SU-DHL-6 (cell line): ENCODE measurements at regions not wholly inside any gene's neighbourhood (a gene's known extent, or its start where the extent isn't known, plus 50 kb on each side); places are given as distances from the start of the nearest gene placed in this dataset.

ENCODE experiments used
- H2AFZ ChIP-seq: fragments of 200-600 bp; sonication (generic); 2 replicates; pipeline ENCODE4 v1.6.1; 2014; ENCODE audit warnings: low read depth, mild to moderate bottlenecking, moderate library complexity, mixed read lengths, antibody characterized with exemption, low read length; ENCODE audit not compliant: severe bottlenecking
- H3F3A ChIP-seq: fragments of 200-600 bp; shearing (Covaris generic); 2 replicates; pipeline ENCODE4 v1.6.0; 2016; ENCODE audit warnings: antibody characterized with exemption, mild to moderate bottlenecking; ENCODE audit not compliant: insufficient read depth
- H3K27ac ChIP-seq: fragments of 200-600 bp; sonication (generic); 2 replicates; pipeline ENCODE4 v1.5.1; 2016; ENCODE audit warnings: low read depth, mild to moderate bottlenecking, low read length, moderate library complexity, mixed read lengths
- H3K27me3 ChIP-seq: fragments of 200-600 bp; sonication (generic), shearing (Covaris generic); 2 replicates; pipeline ENCODE4 v1.6.0; 2014; ENCODE audit warnings: mild to moderate bottlenecking, low read length
- H3K36me3 ChIP-seq: fragments of 200-600 bp; sonication (generic); 2 replicates; pipeline ENCODE4 v1.6.1; 2014; ENCODE audit warnings: mild to moderate bottlenecking, low read length, mixed read lengths
- H3K4me2 ChIP-seq: fragments of 300-600, 200-600 bp; shearing (Covaris generic), sonication (generic); 2 replicates; pipeline ENCODE4 v1.6.0; 2014; ENCODE audit warnings: low read length, low read depth, mild to moderate bottlenecking; ENCODE audit not compliant: poor library complexity, severe bottlenecking
- H3K4me3 ChIP-seq: fragments of 200-600 bp; sonication (generic); 2 replicates; pipeline ENCODE4 v1.5.1; 2014; ENCODE audit warnings: antibody characterized with exemption, low read length, mild to moderate bottlenecking, mixed read lengths; ENCODE audit not compliant: insufficient read depth, poor library complexity, severe bottlenecking
- H3K79me2 ChIP-seq: fragments of 200-600 bp; sonication (generic); 2 replicates; pipeline ENCODE4 v1.6.1; 2014; ENCODE audit warnings: mild to moderate bottlenecking, low read length, moderate library complexity; ENCODE audit not compliant: insufficient read depth
- H3K9ac ChIP-seq: fragments of 200-600 bp; sonication (generic); 2 replicates; pipeline ENCODE4 v1.7.0; 2014; ENCODE audit warnings: mild to moderate bottlenecking, low read length
- H3K9me2 ChIP-seq: fragments of 200-600 bp; sonication (generic); replicated peaks from 2 replicates; pipeline ENCODE4 v1.6.1; 2014; ENCODE audit warnings: low read length; ENCODE audit not compliant: insufficient read depth
- H3K9me3 ChIP-seq: fragments of 200-600 bp; sonication (generic); 2 replicates; pipeline ENCODE4 v1.6.1; 2014; ENCODE audit warnings: low read length, mixed read lengths; ENCODE audit not compliant: insufficient read depth
- H4K20me1 ChIP-seq: fragments of 200-600 bp; sonication (generic); 2 replicates; pipeline ENCODE4 v1.6.1; 2014; ENCODE audit warnings: low read depth, mild to moderate bottlenecking, antibody characterized with exemption, low read length, moderate library complexity, mixed read lengths
- CTCF ChIP-seq: fragments of 200-600 bp; sonication (generic); IDR thresholded peaks from one replicate; pipeline ENCODE4 v1.5.1; 2017; ENCODE audit warnings: antibody characterized with exemption, mild to moderate bottlenecking, low read length, moderate library complexity; ENCODE audit not compliant: insufficient read depth, poor library complexity, severe bottlenecking
- EZH2phosphoT487 ChIP-seq: fragments of 200-600 bp; sonication (generic), shearing (Covaris generic); conservative IDR thresholded peaks from 2 replicates; pipeline ENCODE4 v1.6.1; 2018; ENCODE audit warnings: mild to moderate bottlenecking, antibody characterized with exemption, low read length, moderate library complexity, mixed read lengths

GRCh38 chrX:124234348-124234747 is 98.1 kb upstream of the TEX13D start:
- Histone ChIP-seq H3K9me3 (no peaks in the 10 kb centered on the region), H3K4me3 (no peak overlapping the region), H3K36me3 (no peaks in the 10 kb centered on the region), H2AFZ (no peak overlapping the region), H3F3A (no peaks in the 10 kb centered on the region), H4K20me1 (no peaks in the 10 kb centered on the region), H3K27ac (no peak overlapping the region), H3K9ac (no peak overlapping the region), H3K27me3 (no peaks in the 10 kb centered on the region), H3K4me2 (no peak overlapping the region), H3K9me2 (no peaks in the 10 kb centered on the region), H3K79me2 (no peaks in the 10 kb centered on the region)
- TF ChIP-seq CTCF = no peak
- TF ChIP-seq EZH2phosphoT487 = no peak

GRCh38 chrX:124238268-124238667 is 94.2 kb upstream of the TEX13D start:
- no peaks in the 10 kb centered on the region for H3K79me2 ChIP-seq
- no peak overlapping the region for H3K27ac ChIP-seq
- H3K4me2 ChIP-seq = no peak overlapping the region
- no peaks in the 10 kb centered on the region for H3K27me3 ChIP-seq
- H2AFZ ChIP-seq = no peak overlapping the region
- no peaks in the 10 kb centered on the region for H4K20me1 ChIP-seq
- no peaks in the 10 kb centered on the region for H3K9me3 ChIP-seq
- H3K9ac ChIP-seq = no peak overlapping the region
- no peaks in the 10 kb centered on the region for H3K9me2 ChIP-seq
- no peaks in the 10 kb centered on the region for H3K36me3 ChIP-seq
- no peak overlapping the region for H3K4me3 ChIP-seq
- TF ChIP-seq EZH2phosphoT487 = no peak
- TF ChIP-seq CTCF = no peak
- H3F3A ChIP-seq = no peaks in the 10 kb centered on the region

GRCh38 chrX:124239324-124239723 is 93.1 kb upstream of the TEX13D start:
- no peak overlapping the region for H2AFZ ChIP-seq
- no peaks in the 10 kb centered on the region for H3K27me3 ChIP-seq
- H3K4me3 ChIP-seq = no peak overlapping the region
- no peaks in the 10 kb centered on the region for H3K9me2 ChIP-seq
- H3K79me2 ChIP-seq = no peaks in the 10 kb centered on the region
- H3K36me3 ChIP-seq = no peaks in the 10 kb centered on the region
- TF ChIP-seq EZH2phosphoT487 (no peak), CTCF (no peak)
- H3K27ac ChIP-seq = no peak overlapping the region
- H3K4me2 ChIP-seq = no peak overlapping the region
- H3K9me3 ChIP-seq = no peaks in the 10 kb centered on the region
- H3F3A ChIP-seq = no peaks in the 10 kb centered on the region
- H3K9ac ChIP-seq = no peak overlapping the region
- no peaks in the 10 kb centered on the region for H4K20me1 ChIP-seq
